H9 (cell line): ENCODE measurements at regions not wholly inside any gene's neighbourhood (a gene's known extent, or its start where the extent isn't known, plus 50 kb on each side); places are given as distances from the start of the nearest gene placed in this dataset.

ENCODE experiments used
- DNase-seq: peaks from one replicate; pipeline ENCODE4 v3.0.0-alpha.2; 2017
- H2AFZ ChIP-seq: one replicate; pipeline ENCODE4 v1.6.1; 2013; ENCODE audit warnings: mild to moderate bottlenecking, low read length, control low read depth, moderate library complexity
- H2AK5ac ChIP-seq: 2 replicates; pipeline ENCODE4 v1.6.1; 2013; ENCODE audit warnings: low read length, control low read depth, mixed read lengths; ENCODE audit not compliant: insufficient read length
- H2BK120ac ChIP-seq: one replicate; pipeline ENCODE4 v1.6.1; 2013; ENCODE audit warnings: low read depth, mild to moderate bottlenecking, low read length, control low read depth, inconsistent platforms; ENCODE audit not compliant: poor library complexity, severe bottlenecking
- H2BK12ac ChIP-seq: 2 replicates; pipeline ENCODE4 v1.6.1; 2013; ENCODE audit warnings: low read length, control low read depth, mixed read lengths, low read depth; ENCODE audit not compliant: insufficient read length
- H2BK15ac ChIP-seq: 2 replicates; pipeline ENCODE4 v1.6.1; 2013; ENCODE audit warnings: low read depth, low read length, control low read depth
- H2BK20ac ChIP-seq: one replicate; pipeline ENCODE4 v1.6.1; 2013; ENCODE audit warnings: low read depth, mild to moderate bottlenecking, low read length, control low read depth, inconsistent platforms; ENCODE audit not compliant: poor library complexity, severe bottlenecking
- H2BK5ac ChIP-seq: 2 replicates; pipeline ENCODE4 v1.6.1; 2013; ENCODE audit warnings: low read length, control low read depth, mixed read lengths; ENCODE audit not compliant: insufficient read length
- H3K14ac ChIP-seq: 2 replicates; pipeline ENCODE4 v1.6.1; 2013; ENCODE audit warnings: low read length, control low read depth; ENCODE audit not compliant: insufficient read depth
- H3K18ac ChIP-seq: 2 replicates; pipeline ENCODE4 v1.6.1; 2013; ENCODE audit warnings: low read depth, mild to moderate bottlenecking, mixed read lengths, low read length, control low read depth; ENCODE audit not compliant: insufficient read length
- H3K23ac ChIP-seq: 2 replicates; pipeline ENCODE4 v1.6.1; 2013; ENCODE audit warnings: low read length, control low read depth, mixed read lengths, low read depth; ENCODE audit not compliant: insufficient read length
- H3K23me2 ChIP-seq: 2 replicates; pipeline ENCODE4 v1.6.1; 2013; ENCODE audit warnings: low read depth, mild to moderate bottlenecking, mixed read lengths, low read length, control low read depth; ENCODE audit not compliant: insufficient read length, poor library complexity, severe bottlenecking
- H3K27ac ChIP-seq: 2 replicates; pipeline ENCODE4 v1.5.1; 2013; ENCODE audit warnings: low read length, control low read depth, mixed read lengths, low read depth; ENCODE audit not compliant: insufficient read length
- H3K27me3 ChIP-seq: 2 replicates; pipeline ENCODE4 v1.6.1; 2013; ENCODE audit warnings: low read length, control low read depth, inconsistent platforms; ENCODE audit not compliant: insufficient read depth
- H3K4ac ChIP-seq: 2 replicates; pipeline ENCODE4 v1.6.1; 2013; ENCODE audit warnings: low read depth, mild to moderate bottlenecking, control low read depth, inconsistent platforms, low read length, moderate library complexity
- H3K4me1 ChIP-seq: 2 replicates; pipeline ENCODE4 v1.6.1; 2013; ENCODE audit warnings: low read length, control low read depth, inconsistent platforms; ENCODE audit not compliant: insufficient read depth
- H3K4me2 ChIP-seq: 2 replicates; pipeline ENCODE4 v1.6.1; 2013; ENCODE audit warnings: low read length, control low read depth, mixed read lengths; ENCODE audit not compliant: insufficient read length, insufficient read depth
- H3K56ac ChIP-seq: 2 replicates; pipeline ENCODE4 v1.6.1; 2013; ENCODE audit warnings: low read depth, mild to moderate bottlenecking, mixed read lengths, low read length, control low read depth; ENCODE audit not compliant: insufficient read length
- H3K79me1 ChIP-seq: 2 replicates; pipeline ENCODE4 v1.6.1; 2013; ENCODE audit warnings: low read depth, mild to moderate bottlenecking, moderate library complexity, low read length, control low read depth, inconsistent platforms; ENCODE audit not compliant: insufficient read depth, poor library complexity, severe bottlenecking
- H3K79me2 ChIP-seq: 2 replicates; pipeline ENCODE4 v1.6.1; 2013; ENCODE audit warnings: low read length, control low read depth, inconsistent platforms; ENCODE audit not compliant: insufficient read depth
- H3K9ac ChIP-seq: 2 replicates; pipeline ENCODE4 v1.6.1; 2013; ENCODE audit warnings: low read length, control low read depth, mixed read lengths; ENCODE audit not compliant: insufficient read length; ENCODE audit errors: extremely low read depth
- H3K9me3 ChIP-seq: one replicate; pipeline ENCODE4 v1.6.1; 2013; ENCODE audit warnings: low read depth, low read length, inconsistent platforms; ENCODE audit not compliant: control insufficient read depth
- H3T11ph ChIP-seq: one replicate; pipeline ENCODE4 v1.6.1; 2013; ENCODE audit warnings: mild to moderate bottlenecking, low read length, control low read depth, inconsistent platforms
- H4K20me1 ChIP-seq: one replicate; pipeline ENCODE4 v1.6.1; 2013; ENCODE audit not compliant: control insufficient read depth, insufficient read length, insufficient read depth
- H4K5ac ChIP-seq: 2 replicates; pipeline ENCODE4 v1.6.1; 2013; ENCODE audit warnings: low read depth, mild to moderate bottlenecking, mixed read lengths, low read length, control low read depth; ENCODE audit not compliant: insufficient read length
- H4K8ac ChIP-seq: replicated peaks from 2 replicates; pipeline ENCODE4 v1.6.1; 2013; ENCODE audit warnings: low read length, control low read depth, mixed read lengths, low read depth; ENCODE audit not compliant: insufficient read length
- H4K91ac ChIP-seq: 2 replicates; pipeline ENCODE4 v1.6.1; 2013; ENCODE audit warnings: low read depth, mild to moderate bottlenecking, moderate library complexity, mixed read lengths, low read length, control low read depth; ENCODE audit not compliant: insufficient read length
- H3K27ac Mint-ChIP-seq, 3 experiments: 2 replicates in 2 of 3; 3 replicates in 1 of 3; pipeline ENCODE4 v1.8.0; 2020 to 2021; ENCODE audit warnings: mixed read lengths in 3 of 3, mild to moderate bottlenecking in 1 of 3, moderate library complexity in 1 of 3
- H3K27me3 Mint-ChIP-seq: 2 replicates; pipeline ENCODE4 v1.8.0; 2021; ENCODE audit warnings: low read depth, mild to moderate bottlenecking, moderate library complexity, mixed read lengths
- H3K36me3 Mint-ChIP-seq, 3 experiments: 2 replicates in 2 of 3; 3 replicates in 1 of 3; pipeline ENCODE4 v1.8.0; 2020 to 2021; ENCODE audit warnings: low read depth in 3 of 3, mixed read lengths in 3 of 3; ENCODE audit not compliant: insufficient read depth in 1 of 3
- H3K4me1 Mint-ChIP-seq, 2 experiments: 2 replicates each; pipeline ENCODE4 v1.8.0; 2020; ENCODE audit warnings: mixed read lengths in 2 of 2
- H3K4me3 Mint-ChIP-seq, 2 experiments: 2 replicates in 1 of 2; 3 replicates in 1 of 2; pipeline ENCODE4 v1.8.0; 2020 to 2021; ENCODE audit warnings: mild to moderate bottlenecking in 2 of 2, mixed read lengths in 2 of 2, moderate library complexity in 1 of 2
- H3K9me3 Mint-ChIP-seq, 2 experiments: 2 replicates in 1 of 2; 3 replicates in 1 of 2; pipeline ENCODE4 v1.8.0; 2020; ENCODE audit warnings: mild to moderate bottlenecking in 2 of 2, mixed read lengths in 2 of 2, moderate library complexity in 1 of 2
- CTCF ChIP-seq: fragments of 200-600 bp; sonication (generic); conservative IDR thresholded peaks from 3 replicates; pipeline ENCODE4 v1.8.0; 2021; ENCODE audit warnings: antibody characterized with exemption, mild to moderate bottlenecking
- WGBS: extraction: QIAGEN DNeasy Blood & Tissue Kit; methylation state at CpG from one replicate; pipeline ENCODE4 v1.1.7; 2013; ENCODE audit warnings: missing lambda C conversion rate, low lambda C conversion rate, mixed read lengths; ENCODE audit not compliant: insufficient read length; ENCODE audit errors: extremely low coverage; 5-methylcytosine and 5-hydroxymethylcytosine counted together

- no peak overlapping the region for H3K23ac ChIP-seq
- H3K56ac ChIP-seq = no peak overlapping the region
- no peak overlapping the region for H2BK20ac ChIP-seq
- H4K5ac ChIP-seq = no peak overlapping the region
- no peak overlapping the region for H2BK12ac ChIP-seq
- no peak overlapping the region for H3K18ac ChIP-seq
- no peak overlapping the region for H4K91ac ChIP-seq
- no peak overlapping the region for H2BK120ac ChIP-seq
- H3K27ac Mint-ChIP-seq = no peak overlapping the region
- WGBS = no CpG with 5 or more reads among the region's 1 CpG
- no peak for TF ChIP-seq CTCF
- H3K4me1 ChIP-seq = no peaks in the 10 kb centered on the region
- H4K20me1 ChIP-seq = peaks cover 3% of the 10 kb centered on the region
- H3T11ph ChIP-seq = no peak overlapping the region
- H3K79me2 ChIP-seq = no peaks in the 10 kb centered on the region
- H2BK15ac ChIP-seq = no peak overlapping the region
- H2AK5ac ChIP-seq = no peak overlapping the region
- H3K27me3 Mint-ChIP-seq = no peaks in the 10 kb centered on the region; the same call in 1 of the 2 replicates
- H3K36me3 Mint-ChIP-seq = no peaks in the 10 kb centered on the region
- H3K27me3 ChIP-seq = no peaks in the 10 kb centered on the region
- no peak overlapping the region for H2BK5ac ChIP-seq
- no peak overlapping the region for H2AFZ ChIP-seq
- H3K4ac ChIP-seq = no peak overlapping the region
- H3K27ac ChIP-seq = no peak overlapping the region
- no peak for DNase-seq
- H3K9ac ChIP-seq = no peak overlapping the region
- no peak overlapping the region for H3K14ac ChIP-seq
- no peaks in the 10 kb centered on the region for H3K9me3 ChIP-seq
- H3K4me2 ChIP-seq = no peak overlapping the region
- no peaks in the 10 kb centered on the region for H3K4me1 Mint-ChIP-seq
- peaks cover 0 to 3% of the 10 kb centered on the region in 2 experiments; a peak in 2 of 5 replicates for H3K9me3 Mint-ChIP-seq
- H3K79me1 ChIP-seq = no peaks in the 10 kb centered on the region
- H4K8ac ChIP-seq = no peak overlapping the region
- H3K23me2 ChIP-seq = no peaks in the 10 kb centered on the region
- H3K4me3 Mint-ChIP-seq = no peak overlapping the region
Observed at GRCh38 chr10:105409370-105409769, 768.3 kb downstream of the SORCS3 start.
